Neural progenitor cell (in vitro differentiated cells): ENCODE measurements at regions not wholly inside any gene's neighbourhood (a gene's known extent, or its start where the extent isn't known, plus 50 kb on each side); places are given as distances from the start of the nearest gene placed in this dataset.

Experiments used
- DNase-seq: peaks from one replicate; pipeline ENCODE4 v3.0.0-alpha.2; 2016; ENCODE audit warnings: low spot score
- H2AFZ ChIP-seq: fragments of 200-600 bp; sonication (generic); replicated peaks from 2 replicates; pipeline ENCODE4 v1.6.1; 2016; ENCODE audit warnings: antibody characterized with exemption
- H3F3A ChIP-seq: fragments of 200-600 bp; sonication (generic); 2 replicates; pipeline ENCODE4 v1.6.1; 2016; ENCODE audit warnings: antibody characterized with exemption, low read depth
- H3K27ac ChIP-seq: fragments of 200-600 bp; sonication (generic); 2 replicates; pipeline ENCODE4 v1.5.1; 2016; ENCODE audit warnings: mild to moderate bottlenecking
- H3K27me3 ChIP-seq: fragments of 200-600 bp; sonication (generic); 2 replicates; pipeline ENCODE4 v1.6.1; 2016; ENCODE audit warnings: mild to moderate bottlenecking, moderate library complexity
- H3K36me3 ChIP-seq: fragments of 200-600 bp; sonication (generic); 2 replicates; pipeline ENCODE4 v1.5.1; 2016
- H3K4me1 ChIP-seq: fragments of 200-600 bp; sonication (generic); 2 replicates; pipeline ENCODE4 v1.6.1; 2016; ENCODE audit warnings: mixed run types
- H3K4me2 ChIP-seq: fragments of 200-600 bp; sonication (generic); 2 replicates; pipeline ENCODE4 v1.6.1; 2016
- H3K4me3 ChIP-seq: fragments of 200-600 bp; sonication (generic); 2 replicates; pipeline ENCODE4 v1.5.1; 2016
- H3K79me2 ChIP-seq: fragments of 200-600 bp; sonication (generic); 2 replicates; pipeline ENCODE4 v1.6.1; 2016; ENCODE audit warnings: low read depth
- H3K9ac ChIP-seq: fragments of 200-600 bp; sonication (generic); 2 replicates; pipeline ENCODE4 v1.6.1; 2016
- H3K9me3 ChIP-seq: fragments of 200-600 bp; sonication (generic); 2 replicates; pipeline ENCODE4 v1.5.1; 2016; ENCODE audit warnings: low read depth
- H4K20me1 ChIP-seq: fragments of 200-600 bp; sonication (generic); 2 replicates; pipeline ENCODE4 v1.6.1; 2016; ENCODE audit warnings: low read depth
- H3K27ac Mint-ChIP-seq: 3 replicates; pipeline ENCODE4 v1.8.0; 2021; ENCODE audit warnings: mixed read lengths
- H3K27me3 Mint-ChIP-seq: 2 replicates; pipeline ENCODE4 v1.8.0; 2022; ENCODE audit warnings: low read depth, mild to moderate bottlenecking, inconsistent platforms, moderate library complexity, mixed read lengths; ENCODE audit not compliant: insufficient read depth
- H3K36me3 Mint-ChIP-seq: 3 replicates; pipeline ENCODE4 v1.8.0; 2021; ENCODE audit warnings: mixed read lengths
- H3K4me1 Mint-ChIP-seq: 3 replicates; pipeline ENCODE4 v1.8.0; 2021; ENCODE audit warnings: mixed read lengths
- H3K4me3 Mint-ChIP-seq: 3 replicates; pipeline ENCODE4 v1.8.0; 2021; ENCODE audit warnings: mild to moderate bottlenecking, moderate library complexity, mixed read lengths
- H3K9me3 Mint-ChIP-seq: 3 replicates; pipeline ENCODE4 v1.8.0; 2020; ENCODE audit warnings: mixed read lengths
- EZH2 ChIP-seq: fragments of 200-600 bp; sonication (generic); IDR thresholded peaks from 2 replicates; pipeline ENCODE4 v1.6.1; 2017; ENCODE audit warnings: antibody characterized with exemption, mild to moderate bottlenecking, moderate library complexity
- EZH2phosphoT487 ChIP-seq: fragments of 200-600 bp; sonication (generic); IDR thresholded peaks from 2 replicates; pipeline ENCODE4 v1.6.1; 2017; ENCODE audit warnings: antibody characterized with exemption
- TF ChIP-seq, protein P1 (sequence below): fragments of 200-600 bp; sonication (generic); IDR thresholded peaks from 2 replicates; pipeline ENCODE4 v1.5.1; 2017; ENCODE audit warnings: antibody characterized with exemption, mild to moderate bottlenecking

DNA sequence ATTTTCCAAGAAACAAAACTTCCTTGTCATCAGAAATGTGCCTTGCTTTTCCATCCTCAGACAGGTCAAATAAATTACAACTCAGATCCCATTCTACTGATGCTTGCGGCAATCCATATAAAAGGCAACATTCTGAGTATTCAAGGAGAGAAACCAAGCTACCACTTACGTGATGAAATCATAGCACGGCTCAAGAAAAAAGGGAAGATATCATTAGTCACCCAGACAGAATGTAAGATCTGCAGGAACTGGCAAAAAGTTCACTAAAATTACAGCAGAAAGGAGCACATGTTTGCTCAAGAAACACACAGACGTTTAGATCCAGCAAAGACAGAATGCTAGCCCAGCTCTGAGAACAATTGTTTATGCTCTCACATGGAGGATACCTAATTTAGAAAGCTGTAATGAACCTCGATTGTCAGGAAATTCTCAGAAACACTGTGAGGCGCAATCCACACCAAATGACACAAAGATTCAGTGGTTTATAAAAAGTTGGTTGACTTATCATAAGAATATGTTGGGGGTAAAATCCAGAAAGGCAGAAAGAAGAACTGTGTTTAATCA lies 304.2 kb downstream of the ADGRG6 start:
- Histone ChIP-seq H4K20me1 (no peaks in the 10 kb centered on the region), H3K9ac (no peak overlapping the region), H3K4me1 (no peaks in the 10 kb centered on the region), H3K4me3 (no peak overlapping the region), H3K79me2 (no peaks in the 10 kb centered on the region), H3K36me3 (no peaks in the 10 kb centered on the region), H2AFZ (peak overlapping the region; percentile 46), H3K9me3 (no peaks in the 10 kb centered on the region), H3F3A (no peaks in the 10 kb centered on the region), H3K27ac (no peak overlapping the region), H3K27me3 (no peaks in the 10 kb centered on the region), H3K4me2 (no peak overlapping the region)
- Mint-ChIP-seq H3K4me3 (no peak overlapping the region), H3K36me3 (no peaks in the 10 kb centered on the region), H3K27ac (no peak overlapping the region), H3K27me3 (no peaks in the 10 kb centered on the region), H3K4me1 (no peaks in the 10 kb centered on the region), H3K9me3 (no peaks in the 10 kb centered on the region)
- DNase-seq = no peak
- TF ChIP-seq, protein P1, sequence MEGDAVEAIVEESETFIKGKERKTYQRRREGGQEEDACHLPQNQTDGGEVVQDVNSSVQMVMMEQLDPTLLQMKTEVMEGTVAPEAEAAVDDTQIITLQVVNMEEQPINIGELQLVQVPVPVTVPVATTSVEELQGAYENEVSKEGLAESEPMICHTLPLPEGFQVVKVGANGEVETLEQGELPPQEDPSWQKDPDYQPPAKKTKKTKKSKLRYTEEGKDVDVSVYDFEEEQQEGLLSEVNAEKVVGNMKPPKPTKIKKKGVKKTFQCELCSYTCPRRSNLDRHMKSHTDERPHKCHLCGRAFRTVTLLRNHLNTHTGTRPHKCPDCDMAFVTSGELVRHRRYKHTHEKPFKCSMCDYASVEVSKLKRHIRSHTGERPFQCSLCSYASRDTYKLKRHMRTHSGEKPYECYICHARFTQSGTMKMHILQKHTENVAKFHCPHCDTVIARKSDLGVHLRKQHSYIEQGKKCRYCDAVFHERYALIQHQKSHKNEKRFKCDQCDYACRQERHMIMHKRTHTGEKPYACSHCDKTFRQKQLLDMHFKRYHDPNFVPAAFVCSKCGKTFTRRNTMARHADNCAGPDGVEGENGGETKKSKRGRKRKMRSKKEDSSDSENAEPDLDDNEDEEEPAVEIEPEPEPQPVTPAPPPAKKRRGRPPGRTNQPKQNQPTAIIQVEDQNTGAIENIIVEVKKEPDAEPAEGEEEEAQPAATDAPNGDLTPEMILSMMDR = no peak
- TF ChIP-seq EZH2 (no peak), EZH2phosphoT487 (no peak)

DNA sequence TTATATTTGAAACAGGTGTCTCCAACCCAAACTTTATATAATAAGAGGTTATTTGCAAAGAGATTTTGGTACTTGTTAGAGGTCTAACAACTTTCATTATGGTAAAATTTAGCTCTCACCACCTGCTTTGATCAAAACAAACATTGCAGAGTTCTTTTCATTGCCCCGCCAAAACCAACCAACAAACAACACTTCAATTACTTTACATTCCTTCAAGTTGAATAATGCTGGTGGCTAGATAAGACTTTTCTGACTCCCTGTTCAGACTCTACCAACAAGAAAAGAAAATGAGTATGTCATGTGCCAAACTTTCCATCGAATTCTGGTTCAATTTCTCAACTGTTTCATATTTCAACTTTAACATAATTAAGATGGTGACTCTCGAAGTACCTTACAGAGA lies 311.1 kb downstream of the ADGRG6 start:
- TF ChIP-seq, protein P1 = no peak
- TF ChIP-seq EZH2 (no peak), EZH2phosphoT487 (no peak)
- DNase-seq = no peak
- H3K27me3 ChIP-seq = no peaks in the 10 kb centered on the region
- Mint-ChIP-seq H3K27me3 (no peaks in the 10 kb centered on the region), H3K4me3 (no peak overlapping the region), H3K27ac (no peak overlapping the region), H3K36me3 (no peaks in the 10 kb centered on the region), H3K9me3 (no peaks in the 10 kb centered on the region), H3K4me1 (no peaks in the 10 kb centered on the region)
- no peaks in the 10 kb centered on the region for H3K4me1 ChIP-seq
- H3F3A ChIP-seq = no peaks in the 10 kb centered on the region
- H3K36me3 ChIP-seq = no peaks in the 10 kb centered on the region
- no peak overlapping the region for H3K27ac ChIP-seq
- H2AFZ ChIP-seq = no peak overlapping the region
- no peak overlapping the region for H3K9ac ChIP-seq
- no peaks in the 10 kb centered on the region for H3K79me2 ChIP-seq
- H3K4me3 ChIP-seq = no peak overlapping the region
- H3K9me3 ChIP-seq = no peaks in the 10 kb centered on the region
- H3K4me2 ChIP-seq = no peak overlapping the region
- H4K20me1 ChIP-seq = no peaks in the 10 kb centered on the region

DNA sequence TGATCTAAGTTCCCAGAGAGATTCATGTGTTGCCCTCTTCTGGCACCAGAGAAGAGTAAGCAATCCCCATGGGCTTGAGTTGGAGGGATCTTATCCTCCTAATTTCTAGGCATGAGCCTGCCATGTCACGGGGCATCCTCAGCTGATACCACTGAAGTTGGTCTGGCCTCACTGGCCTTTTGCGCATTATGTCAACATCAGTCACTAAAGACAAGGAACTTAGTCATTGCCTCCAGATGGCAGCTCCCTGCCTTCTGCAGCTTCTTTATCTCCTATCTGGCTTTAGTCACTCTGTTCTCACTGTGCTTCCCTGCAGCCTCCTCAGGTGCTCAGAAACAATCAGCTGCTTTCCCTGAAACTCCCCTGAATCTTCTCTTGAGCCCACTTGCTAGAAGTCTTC lies 312.2 kb downstream of the ADGRG6 start:
- H2AFZ ChIP-seq = no peak overlapping the region
- H3K27ac ChIP-seq = no peak overlapping the region
- DNase-seq = no peak
- H3K36me3 ChIP-seq = no peaks in the 10 kb centered on the region
- H3K9ac ChIP-seq = no peak overlapping the region
- TF ChIP-seq EZH2phosphoT487 (no peak), EZH2 (no peak)
- TF ChIP-seq, protein P1 = no peak
- no peaks in the 10 kb centered on the region for H3K9me3 ChIP-seq
- no peaks in the 10 kb centered on the region for H3F3A ChIP-seq
- Mint-ChIP-seq H3K4me3 (no peak overlapping the region), H3K4me1 (no peaks in the 10 kb centered on the region), H3K36me3 (no peaks in the 10 kb centered on the region), H3K27me3 (no peaks in the 10 kb centered on the region), H3K27ac (no peak overlapping the region), H3K9me3 (no peaks in the 10 kb centered on the region)
- no peaks in the 10 kb centered on the region for H4K20me1 ChIP-seq
- no peak overlapping the region for H3K4me3 ChIP-seq
- no peaks in the 10 kb centered on the region for H3K79me2 ChIP-seq
- H3K27me3 ChIP-seq = no peaks in the 10 kb centered on the region
- no peak overlapping the region for H3K4me2 ChIP-seq
- H3K4me1 ChIP-seq = no peaks in the 10 kb centered on the region
